Neutrophil (primary cell): ENCODE measurements at regions not wholly inside any gene's neighbourhood (a gene's known extent, or its start where the extent isn't known, plus 50 kb on each side); places are given as distances from the start of the nearest gene placed in this dataset.
"Not testable (repeated sequence)": the region's sequence is repeated elsewhere in the genome, so short reads cannot be mapped to it uniquely, and the experiment has no call there.

ENCODE experiments used
- H3K27ac ChIP-seq: fragments of 200-600 bp; sonication (generic); 2 replicates; pipeline ENCODE4 v1.5.1; 2016; ENCODE audit warnings: mild to moderate bottlenecking, moderate library complexity
- H3K27me3 ChIP-seq: fragments of 200-600 bp; sonication (generic); 2 replicates; pipeline ENCODE4 v1.6.0; 2016; ENCODE audit warnings: mild to moderate bottlenecking
- H3K36me3 ChIP-seq: fragments of 200-600 bp; sonication (generic); 2 replicates; pipeline ENCODE4 v1.5.1; 2017
- H3K4me1 ChIP-seq, 2 experiments: fragments of 200-600 bp in 1 of 2; sonication (generic) in 1 of 2; 1 replicate in 1 of 2; 2 replicates in 1 of 2; pipeline versions ENCODE4 v1.5.1 to v1.6.1; 2013 to 2016; ENCODE audit warnings: low read depth in 1 of 2, low read length in 1 of 2, mild to moderate bottlenecking in 1 of 2, moderate library complexity in 1 of 2; ENCODE audit not compliant: control insufficient read depth in 1 of 2, insufficient read depth in 1 of 2
- H3K4me3 ChIP-seq, 2 experiments: fragments of 200-600 bp in 1 of 2; sonication (generic) in 1 of 2; 1 replicate in 1 of 2; 2 replicates in 1 of 2; pipeline ENCODE4 v1.5.1; 2013 to 2016; ENCODE audit warnings: low read depth in 1 of 2, low read length in 1 of 2, mild to moderate bottlenecking in 1 of 2, moderate library complexity in 1 of 2
- H3K9me3 ChIP-seq: fragments of 200-600 bp; sonication (generic); 2 replicates; pipeline ENCODE4 v1.5.1; 2016
- CTCF ChIP-seq: fragments of 200-600 bp; sonication (generic); IDR thresholded peaks from 2 replicates; pipeline ENCODE4 v1.5.1; 2016; ENCODE audit warnings: antibody characterized with exemption

GRCh38 chr5:142402752-142403318 is 78.0 kb upstream of the SPRY4 start:
- H3K4me3 ChIP-seq: no peak overlapping the region
- no peak overlapping the region for H3K27ac ChIP-seq
- TF ChIP-seq CTCF: no peak

GRCh38 chr5:142400415-142400814 is 75.6 kb upstream of the SPRY4 start:
- no peaks in the 10 kb centered on the region for H3K4me1 ChIP-seq
- H3K4me3 ChIP-seq: no peak overlapping the region
- no peaks in the 10 kb centered on the region for H3K36me3 ChIP-seq
- H3K27me3 ChIP-seq: peaks cover 5% of the 10 kb centered on the region
- H3K9me3 ChIP-seq: peaks cover 6% of the 10 kb centered on the region
- TF ChIP-seq CTCF: no peak
- H3K27ac ChIP-seq: no peak overlapping the region

More at GRCh38 chr5:142402752-142403318, 78.0 kb upstream of the SPRY4 start:
- Histone ChIP-seq H3K27me3 (peaks cover 9% of the 10 kb centered on the region), H3K4me1 (no peaks in the 10 kb centered on the region), H3K36me3 (no peaks in the 10 kb centered on the region), H3K9me3 (no peaks in the 10 kb centered on the region)

GRCh38 chr5:142399891-142400290 is 75.1 kb upstream of the SPRY4 start:
- no peak for TF ChIP-seq CTCF
- Histone ChIP-seq H3K4me3 (no peak overlapping the region), H3K27me3 (peaks cover 5% of the 10 kb centered on the region), H3K9me3 (peaks cover 6% of the 10 kb centered on the region), H3K4me1 (no peaks in the 10 kb centered on the region), H3K36me3 (no peaks in the 10 kb centered on the region), H3K27ac (no peak overlapping the region)

- no peak overlapping the region for H3K4me3 ChIP-seq
- H3K27ac ChIP-seq: no peak overlapping the region
- no peaks in the 10 kb centered on the region for H3K36me3 ChIP-seq
- TF ChIP-seq CTCF: no peak
- peaks cover 6% of the 10 kb centered on the region for H3K9me3 ChIP-seq
- no peaks in the 10 kb centered on the region for H3K4me1 ChIP-seq
- peaks cover 5% of the 10 kb centered on the region for H3K27me3 ChIP-seq
These were observed 73.9 kb upstream of the SPRY4 start for GRCh38 chr5:142398730-142399055.

- not testable (repeated sequence) for H3K9me3 ChIP-seq, H3K36me3 ChIP-seq, H3K4me3 ChIP-seq, H3K27ac ChIP-seq, H3K4me1 ChIP-seq, H3K27me3 ChIP-seq
These were observed 73.3 kb upstream of the SPRY4 start for GRCh38 chr5:142398011-142398729.

- H3K27ac ChIP-seq: no peak overlapping the region
- no peak overlapping the region for H3K4me3 ChIP-seq
- peaks cover 6% of the 10 kb centered on the region for H3K9me3 ChIP-seq
- H3K4me1 ChIP-seq: no peaks in the 10 kb centered on the region
- TF ChIP-seq CTCF: no peak
- H3K36me3 ChIP-seq: no peaks in the 10 kb centered on the region
- H3K27me3 ChIP-seq: peaks cover 10% of the 10 kb centered on the region
These were observed 72.4 kb upstream of the SPRY4 start for GRCh38 chr5:142397178-142397577.
